ENCODE measurements at regions not wholly inside any gene's neighbourhood (a gene's known extent, or its start where the extent isn't known, plus 50 kb on each side); places are given as distances from the start of the nearest gene placed in this dataset.
"Not testable (repeated sequence)": the region's sequence is repeated elsewhere in the genome, so short reads cannot be mapped to it uniquely, and the experiment has no call there.

- Histone ChIP-seq H3K4me1 (ENCODE audit: insufficient read depth, low read length) (no peaks in the 10 kb centered on the region), H3K36me3 (ENCODE audit: insufficient read depth, low read length) (no peaks in the 10 kb centered on the region), H3K9me3 (ENCODE audit: control insufficient read depth in 1 of 2, insufficient read depth in 1 of 2, low read length in 2 of 2) (peaks cover 8 to 23% of the 10 kb centered on the region in 2 experiments), H3K27ac (ENCODE audit: low read depth in 1 of 2, low read length in 2 of 2) (no peak overlapping the region), H3K4me3 (ENCODE audit: low read length) (no peak overlapping the region), H3K27me3 (ENCODE audit: control insufficient read depth in 1 of 2, insufficient read depth in 2 of 2, low read length in 2 of 2) (peaks cover 0 to 7% of the 10 kb centered on the region in 2 experiments)
- no peak overlapping the region for H3K4me3 Mint-ChIP-seq
- H3K27ac Mint-ChIP-seq: no peak overlapping the region
- no peaks in the 10 kb centered on the region for H3K4me1 Mint-ChIP-seq (ENCODE audit: low read depth)
- ATAC-seq (ENCODE audit: poor library complexity) (no peak), DNase-seq (no peak)
- no peaks in the 10 kb centered on the region for H3K36me3 Mint-ChIP-seq (ENCODE audit: low read depth)
- TF ChIP-seq, protein P1, sequence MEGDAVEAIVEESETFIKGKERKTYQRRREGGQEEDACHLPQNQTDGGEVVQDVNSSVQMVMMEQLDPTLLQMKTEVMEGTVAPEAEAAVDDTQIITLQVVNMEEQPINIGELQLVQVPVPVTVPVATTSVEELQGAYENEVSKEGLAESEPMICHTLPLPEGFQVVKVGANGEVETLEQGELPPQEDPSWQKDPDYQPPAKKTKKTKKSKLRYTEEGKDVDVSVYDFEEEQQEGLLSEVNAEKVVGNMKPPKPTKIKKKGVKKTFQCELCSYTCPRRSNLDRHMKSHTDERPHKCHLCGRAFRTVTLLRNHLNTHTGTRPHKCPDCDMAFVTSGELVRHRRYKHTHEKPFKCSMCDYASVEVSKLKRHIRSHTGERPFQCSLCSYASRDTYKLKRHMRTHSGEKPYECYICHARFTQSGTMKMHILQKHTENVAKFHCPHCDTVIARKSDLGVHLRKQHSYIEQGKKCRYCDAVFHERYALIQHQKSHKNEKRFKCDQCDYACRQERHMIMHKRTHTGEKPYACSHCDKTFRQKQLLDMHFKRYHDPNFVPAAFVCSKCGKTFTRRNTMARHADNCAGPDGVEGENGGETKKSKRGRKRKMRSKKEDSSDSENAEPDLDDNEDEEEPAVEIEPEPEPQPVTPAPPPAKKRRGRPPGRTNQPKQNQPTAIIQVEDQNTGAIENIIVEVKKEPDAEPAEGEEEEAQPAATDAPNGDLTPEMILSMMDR (IDR thresholded peaks at IDR 0.05): no peak
- ChIA-PET POLR2A (no interaction called here), CTCF (no interaction called here)
- intact Hi-C loops (cut with DNase I, micrococcal nuclease): no loop called here
- peaks cover 15% of the 10 kb centered on the region for H3K9me3 Mint-ChIP-seq
- peaks cover 36% of the 10 kb centered on the region for H3K27me3 Mint-ChIP-seq
Observed at GRCh38 chr7:156504687-156505545, 135.7 kb upstream of the RNF32 start.

GRCh38 chr7:156504006-156504405 lies 136.6 kb upstream of the RNF32 start:
- ChIA-PET CTCF (no interaction called here), POLR2A (no interaction called here)
- Mint-ChIP-seq H3K4me1 (ENCODE audit: low read depth) (no peaks in the 10 kb centered on the region), H3K4me3 (no peak overlapping the region), H3K27ac (no peak overlapping the region), H3K27me3 (peaks cover 28% of the 10 kb centered on the region), H3K9me3 (peaks cover 8% of the 10 kb centered on the region), H3K36me3 (ENCODE audit: low read depth) (no peaks in the 10 kb centered on the region)
- ATAC-seq (ENCODE audit: poor library complexity): no peak
- intact Hi-C loops (cut with DNase I, micrococcal nuclease): no loop called here
- Histone ChIP-seq H3K36me3 (ENCODE audit: insufficient read depth, low read length) (no peaks in the 10 kb centered on the region), H3K27ac (ENCODE audit: low read depth in 1 of 2, low read length in 2 of 2) (no peak overlapping the region), H3K27me3 (ENCODE audit: control insufficient read depth in 1 of 2, insufficient read depth in 2 of 2, low read length in 2 of 2) (peaks cover 0 to 7% of the 10 kb centered on the region in 2 experiments), H3K4me1 (ENCODE audit: insufficient read depth, low read length) (no peaks in the 10 kb centered on the region), H3K9me3 (ENCODE audit: control insufficient read depth in 1 of 2, insufficient read depth in 1 of 2, low read length in 2 of 2) (peaks cover under 1 to 20% of the 10 kb centered on the region in 2 experiments), H3K4me3 (ENCODE audit: low read length) (no peak overlapping the region)
- TF ChIP-seq, protein P1 (IDR thresholded peaks at IDR 0.05): no peak
- no peak for DNase-seq

DNA sequence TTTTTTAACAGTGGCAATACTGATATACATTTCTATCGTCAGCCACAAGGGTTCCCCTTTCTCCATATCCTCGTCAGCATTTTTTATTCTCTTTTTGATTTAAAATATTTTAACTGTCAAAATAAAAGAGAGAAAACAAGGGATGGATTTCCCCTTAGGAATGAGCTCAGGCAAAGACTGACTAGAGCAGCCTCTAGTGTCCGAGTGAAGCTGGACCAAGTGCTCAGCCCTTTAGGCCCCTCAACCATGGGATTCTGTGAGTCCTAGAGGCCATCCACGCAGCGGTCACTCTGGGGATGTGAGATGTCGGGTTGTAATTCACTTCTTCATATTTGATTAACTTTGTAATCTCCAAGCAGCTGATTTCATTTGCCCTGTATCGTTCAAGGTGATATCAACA lies 137.4 kb upstream of the RNF32 start:
- H3K27me3 Mint-ChIP-seq: peaks cover 20% of the 10 kb centered on the region
- H3K4me1 ChIP-seq (ENCODE audit: insufficient read depth, low read length): no peaks in the 10 kb centered on the region
- H3K27ac Mint-ChIP-seq: no peak overlapping the region
- H3K27ac ChIP-seq (ENCODE audit: low read depth in 1 of 2, low read length in 2 of 2): no peak overlapping the region
- H3K4me1 Mint-ChIP-seq (ENCODE audit: low read depth): no peaks in the 10 kb centered on the region
- H3K27me3 ChIP-seq (ENCODE audit: control insufficient read depth in 1 of 2, insufficient read depth in 2 of 2, low read length in 2 of 2): peaks cover 0 to 5% of the 10 kb centered on the region in 2 experiments
- peaks cover 0 to 25% of the 10 kb centered on the region in 2 experiments for H3K9me3 ChIP-seq (ENCODE audit: control insufficient read depth in 1 of 2, insufficient read depth in 1 of 2, low read length in 2 of 2)
- ChIA-PET CTCF (no interaction called here), POLR2A (no interaction called here)
- ATAC-seq (ENCODE audit: poor library complexity): no peak
- peaks cover 2% of the 10 kb centered on the region for H3K9me3 Mint-ChIP-seq
- no peak overlapping the region for H3K4me3 Mint-ChIP-seq
- H3K36me3 Mint-ChIP-seq (ENCODE audit: low read depth): no peaks in the 10 kb centered on the region
- H3K36me3 ChIP-seq (ENCODE audit: insufficient read depth, low read length): no peaks in the 10 kb centered on the region
- no peak for DNase-seq
- intact Hi-C loops (cut with DNase I, micrococcal nuclease): loop anchor here in 1 of 2 experiments (1.0 kb wide), 1 partner anchor 30 kb away; no protein-coding TSS in a partner anchor
- TF ChIP-seq, protein P1 (IDR thresholded peaks at IDR 0.05): no peak
- H3K4me3 ChIP-seq (ENCODE audit: low read length): no peak overlapping the region

DNA sequence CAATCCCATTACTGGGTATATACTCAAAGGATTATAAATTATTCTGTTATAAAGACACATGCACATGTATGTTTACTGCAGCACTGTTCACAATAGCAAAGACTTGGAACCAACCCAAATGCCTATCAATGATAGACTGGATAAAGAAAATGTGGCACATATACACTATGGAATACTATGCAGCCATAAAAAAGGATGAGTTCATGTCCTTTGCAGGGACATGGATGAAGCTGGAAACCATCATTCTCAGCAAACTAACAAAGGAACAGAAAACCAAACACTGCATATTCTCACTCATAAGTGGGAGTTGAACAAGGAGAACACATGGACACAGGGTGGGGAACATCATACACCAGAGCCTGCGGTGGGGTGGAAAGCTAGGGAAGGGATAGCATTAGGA lies 138.8 kb upstream of the RNF32 start:
- H3K4me1 Mint-ChIP-seq (ENCODE audit: low read depth); CTCF ChIA-PET; H3K4me3 Mint-ChIP-seq; H3K9me3 Mint-ChIP-seq; H3K36me3 Mint-ChIP-seq (ENCODE audit: low read depth); H3K4me3 ChIP-seq (ENCODE audit: low read length); H3K27ac Mint-ChIP-seq; H3K27ac ChIP-seq (ENCODE audit: low read depth in 1 of 2, low read length in 2 of 2); POLR2A ChIA-PET; intact Hi-C loops (cut with DNase I, micrococcal nuclease); ATAC-seq (ENCODE audit: poor library complexity); H3K36me3 ChIP-seq (ENCODE audit: insufficient read depth, low read length); DNase-seq; H3K27me3 ChIP-seq (ENCODE audit: control insufficient read depth in 1 of 2, insufficient read depth in 2 of 2, low read length in 2 of 2); H3K4me1 ChIP-seq (ENCODE audit: insufficient read depth, low read length): not testable (repeated sequence)
- H3K27me3 Mint-ChIP-seq: peaks cover 18% of the 10 kb centered on the region
- H3K9me3 ChIP-seq (ENCODE audit: control insufficient read depth in 1 of 2, insufficient read depth in 1 of 2, low read length in 2 of 2): peaks cover 0 to 36% of the 10 kb centered on the region in 2 experiments

All from CD4-positive, alpha-beta T cell (primary cell).